ENCODE measurements at regions not wholly inside any gene's neighbourhood (a gene's known extent, or its start where the extent isn't known, plus 50 kb on each side); places are given as distances from the start of the nearest gene placed in this dataset.

- H3K27ac ChIP-seq (ENCODE audit: insufficient read depth, low read length) = no peak overlapping the region
- no peaks in the 10 kb centered on the region for H3K9me3 ChIP-seq (ENCODE audit: control insufficient read depth, insufficient read depth, low read depth, low read length)
- no peaks in the 10 kb centered on the region for H3K4me1 ChIP-seq (ENCODE audit: control insufficient read depth, extremely low read depth, insufficient read depth, low read length)
- H3K36me3 ChIP-seq (ENCODE audit: control insufficient read depth, insufficient read depth, low read length) = no peaks in the 10 kb centered on the region
- H3K4me2 ChIP-seq (ENCODE audit: extremely low read depth, insufficient read depth, low read length) = no peak overlapping the region
- no peak overlapping the region for H2AFZ ChIP-seq (ENCODE audit: low read length)
- H3K4me3 ChIP-seq (replicated peaks in 1 of 4; ENCODE audit: control extremely low read depth in 1 of 4, insufficient read depth in 1 of 4, low read depth in 3 of 4, low read length in 4 of 4) = no peak overlapping the region
- H3K27me3 ChIP-seq (ENCODE audit: control insufficient read depth, insufficient read depth, low read length) = no peaks in the 10 kb centered on the region
- peaks cover 2% of the 10 kb centered on the region for H4K20me1 ChIP-seq (ENCODE audit: control insufficient read depth, extremely low read depth, insufficient read depth, low read length)
- no peaks in the 10 kb centered on the region for H3K79me2 ChIP-seq (ENCODE audit: control insufficient read depth, insufficient read depth, low read length)
- DNase-seq (ENCODE audit: low read depth in 2 of 2) = no peak
- no peak for TF ChIP-seq CTCF (conservative IDR thresholded peaks at IDR 0.05 in 1 of 2, IDR thresholded peaks at IDR 0.05 in 1 of 2; ENCODE audit: low read depth in 1 of 2, low read length in 2 of 2)
- H3K9ac ChIP-seq (ENCODE audit: insufficient read depth, low read length) = no peak overlapping the region
Observed at GRCh38 chr18:27581296-27581904, 396.3 kb upstream of the CHST9 start.

GRCh38 chr18:27579364-27579763, 394.3 kb upstream of the CHST9 start:
- H3K9me3 ChIP-seq (ENCODE audit: control insufficient read depth, insufficient read depth, low read depth, low read length) = no peaks in the 10 kb centered on the region
- TF ChIP-seq CTCF (conservative IDR thresholded peaks at IDR 0.05 in 1 of 2, IDR thresholded peaks at IDR 0.05 in 1 of 2; ENCODE audit: low read depth in 1 of 2, low read length in 2 of 2) (no peak), EZH2 (IDR thresholded peaks at IDR 0.05; ENCODE audit: low read length, missing control alignments) (no peak)
- no peak overlapping the region for H3K27ac ChIP-seq (ENCODE audit: insufficient read depth, low read length)
- H3K4me1 ChIP-seq (ENCODE audit: control insufficient read depth, extremely low read depth, insufficient read depth, low read length) = no peaks in the 10 kb centered on the region
- no peaks in the 10 kb centered on the region for H3K79me2 ChIP-seq (ENCODE audit: control insufficient read depth, insufficient read depth, low read length)
- no peak overlapping the region for H2AFZ ChIP-seq (ENCODE audit: low read length)
- no peak for DNase-seq (ENCODE audit: low read depth in 2 of 2)
- H3K9ac ChIP-seq (ENCODE audit: insufficient read depth, low read length) = no peak overlapping the region
- no peak overlapping the region for H3K4me2 ChIP-seq (ENCODE audit: extremely low read depth, insufficient read depth, low read length)
- H3K27me3 ChIP-seq (ENCODE audit: control insufficient read depth, insufficient read depth, low read length) = no peaks in the 10 kb centered on the region
- H3K36me3 ChIP-seq (ENCODE audit: control insufficient read depth, insufficient read depth, low read length) = no peaks in the 10 kb centered on the region
- H4K20me1 ChIP-seq (ENCODE audit: control insufficient read depth, extremely low read depth, insufficient read depth, low read length) = peaks cover 2% of the 10 kb centered on the region
- H3K4me3 ChIP-seq (replicated peaks in 1 of 4; ENCODE audit: control extremely low read depth in 1 of 4, insufficient read depth in 1 of 4, low read depth in 3 of 4, low read length in 4 of 4) = no peak overlapping the region

- no peak overlapping the region for H3K4me3 ChIP-seq (replicated peaks in 1 of 4; ENCODE audit: control extremely low read depth in 1 of 4, insufficient read depth in 1 of 4, low read depth in 3 of 4, low read length in 4 of 4)
- TF ChIP-seq EZH2 (IDR thresholded peaks at IDR 0.05; ENCODE audit: low read length, missing control alignments) (no peak), CTCF (conservative IDR thresholded peaks at IDR 0.05 in 1 of 2, IDR thresholded peaks at IDR 0.05 in 1 of 2; ENCODE audit: low read depth in 1 of 2, low read length in 2 of 2) (no peak)
- no peaks in the 10 kb centered on the region for H3K79me2 ChIP-seq (ENCODE audit: control insufficient read depth, insufficient read depth, low read length)
- peaks cover 2% of the 10 kb centered on the region for H4K20me1 ChIP-seq (ENCODE audit: control insufficient read depth, extremely low read depth, insufficient read depth, low read length)
- no peak overlapping the region for H3K4me2 ChIP-seq (ENCODE audit: extremely low read depth, insufficient read depth, low read length)
- H3K4me1 ChIP-seq (ENCODE audit: control insufficient read depth, extremely low read depth, insufficient read depth, low read length) = no peaks in the 10 kb centered on the region
- H3K9ac ChIP-seq (ENCODE audit: insufficient read depth, low read length) = no peak overlapping the region
- H3K9me3 ChIP-seq (ENCODE audit: control insufficient read depth, insufficient read depth, low read depth, low read length) = no peaks in the 10 kb centered on the region
- no peak for DNase-seq (ENCODE audit: low read depth in 2 of 2)
- H3K27me3 ChIP-seq (ENCODE audit: control insufficient read depth, insufficient read depth, low read length) = no peaks in the 10 kb centered on the region
- H2AFZ ChIP-seq (ENCODE audit: low read length) = no peak overlapping the region
- no peak overlapping the region for H3K27ac ChIP-seq (ENCODE audit: insufficient read depth, low read length)
- H3K36me3 ChIP-seq (ENCODE audit: control insufficient read depth, insufficient read depth, low read length) = no peaks in the 10 kb centered on the region
Observed at GRCh38 chr18:27577752-27578151, 392.6 kb upstream of the CHST9 start.

Data from fibroblast of lung (primary cell).